Mesothelial cell of epicardium (in vitro differentiated cells): ENCODE measurements at regions not wholly inside any gene's neighbourhood (a gene's known extent, or its start where the extent isn't known, plus 50 kb on each side); places are given as distances from the start of the nearest gene placed in this dataset.

Experiments
- DNase-seq, 2 experiments: peaks; one replicate each; pipeline ENCODE4 v3.0.0; 2021; ENCODE audit warnings: low spot score in 2 of 2; ENCODE audit not compliant: unreplicated experiment in 2 of 2
- H3K27ac Mint-ChIP-seq: 2 replicates; pipeline ENCODE4 v1.8.0; 2021; ENCODE audit warnings: mixed read lengths
- H3K27me3 Mint-ChIP-seq: 2 replicates; pipeline ENCODE4 v1.8.0; 2021; ENCODE audit warnings: low read depth, mixed read lengths
- H3K36me3 Mint-ChIP-seq: 2 replicates; pipeline ENCODE4 v1.8.0; 2021; ENCODE audit warnings: mixed read lengths
- H3K4me1 Mint-ChIP-seq: 2 replicates; pipeline ENCODE4 v1.8.0; 2021; ENCODE audit warnings: mixed read lengths
- H3K4me3 Mint-ChIP-seq: 2 replicates; pipeline ENCODE4 v1.8.0; 2021; ENCODE audit warnings: mild to moderate bottlenecking, moderate library complexity, mixed read lengths
- H3K9me3 Mint-ChIP-seq: 2 replicates; pipeline ENCODE4 v1.8.0; 2021; ENCODE audit warnings: mixed read lengths
- TF ChIP-seq, protein P1 (sequence below): fragments of 200-600 bp; sonication (generic); IDR thresholded peaks from one replicate; pipeline ENCODE4 v1.5.0; 2021; ENCODE audit warnings: antibody characterized with exemption; ENCODE audit not compliant: unreplicated experiment

DNA sequence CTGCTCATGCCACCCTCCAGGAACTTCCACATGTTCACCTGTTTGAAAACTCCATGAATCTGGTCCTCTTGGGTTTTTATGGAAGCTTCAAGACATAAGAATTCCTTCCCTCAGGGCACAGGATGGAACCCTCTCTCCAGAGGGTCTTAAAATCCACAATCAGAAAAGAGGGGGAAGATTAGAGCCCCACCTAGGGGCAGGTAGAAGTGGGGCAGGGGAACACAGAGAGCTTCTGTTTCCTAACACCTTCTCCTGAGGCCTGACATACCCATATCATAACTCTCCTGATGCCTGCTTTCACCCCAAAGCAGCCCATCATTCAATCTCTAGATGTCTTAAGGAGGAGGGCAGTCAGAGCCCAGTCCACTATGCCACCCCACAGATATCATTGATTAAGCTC is 1087.7 kb upstream of the ARRDC3 start:
- H3K27me3 Mint-ChIP-seq, result peaks cover under 1% of the 10 kb centered on the region
- peaks cover 14% of the 10 kb centered on the region for H3K4me1 Mint-ChIP-seq
- H3K36me3 Mint-ChIP-seq, result peaks cover 7% of the 10 kb centered on the region
- H3K27ac Mint-ChIP-seq, result no peak overlapping the region
- DNase-seq, result no peak
- peaks cover 17% of the 10 kb centered on the region for H3K9me3 Mint-ChIP-seq
- no peak overlapping the region for H3K4me3 Mint-ChIP-seq
- TF ChIP-seq, protein P1, sequence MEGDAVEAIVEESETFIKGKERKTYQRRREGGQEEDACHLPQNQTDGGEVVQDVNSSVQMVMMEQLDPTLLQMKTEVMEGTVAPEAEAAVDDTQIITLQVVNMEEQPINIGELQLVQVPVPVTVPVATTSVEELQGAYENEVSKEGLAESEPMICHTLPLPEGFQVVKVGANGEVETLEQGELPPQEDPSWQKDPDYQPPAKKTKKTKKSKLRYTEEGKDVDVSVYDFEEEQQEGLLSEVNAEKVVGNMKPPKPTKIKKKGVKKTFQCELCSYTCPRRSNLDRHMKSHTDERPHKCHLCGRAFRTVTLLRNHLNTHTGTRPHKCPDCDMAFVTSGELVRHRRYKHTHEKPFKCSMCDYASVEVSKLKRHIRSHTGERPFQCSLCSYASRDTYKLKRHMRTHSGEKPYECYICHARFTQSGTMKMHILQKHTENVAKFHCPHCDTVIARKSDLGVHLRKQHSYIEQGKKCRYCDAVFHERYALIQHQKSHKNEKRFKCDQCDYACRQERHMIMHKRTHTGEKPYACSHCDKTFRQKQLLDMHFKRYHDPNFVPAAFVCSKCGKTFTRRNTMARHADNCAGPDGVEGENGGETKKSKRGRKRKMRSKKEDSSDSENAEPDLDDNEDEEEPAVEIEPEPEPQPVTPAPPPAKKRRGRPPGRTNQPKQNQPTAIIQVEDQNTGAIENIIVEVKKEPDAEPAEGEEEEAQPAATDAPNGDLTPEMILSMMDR, result no peak

GRCh38 chr5:92468295-92468694 is 1085.2 kb upstream of the ARRDC3 start:
- no peak for DNase-seq
- Mint-ChIP-seq H3K4me3 (no peak overlapping the region), H3K9me3 (peaks cover 11% of the 10 kb centered on the region), H3K27me3 (peaks cover 2% of the 10 kb centered on the region), H3K27ac (no peak overlapping the region), H3K4me1 (peaks cover 14% of the 10 kb centered on the region), H3K36me3 (peaks cover 3% of the 10 kb centered on the region)
- TF ChIP-seq, protein P1, result no peak

- Mint-ChIP-seq H3K36me3 (no peaks in the 10 kb centered on the region), H3K4me3 (no peak overlapping the region), H3K4me1 (peaks cover 14% of the 10 kb centered on the region), H3K27me3 (peaks cover 2% of the 10 kb centered on the region), H3K9me3 (peaks cover 5% of the 10 kb centered on the region), H3K27ac (no peak overlapping the region)
- no peak for DNase-seq
- TF ChIP-seq, protein P1, result no peak
Observed at GRCh38 chr5:92467695-92468094, 1084.6 kb upstream of the ARRDC3 start.

- no peak for DNase-seq
- Mint-ChIP-seq H3K4me3 (no peak overlapping the region), H3K9me3 (peaks cover 4% of the 10 kb centered on the region), H3K27me3 (no peaks in the 10 kb centered on the region), H3K36me3 (no peaks in the 10 kb centered on the region), H3K4me1 (no peaks in the 10 kb centered on the region), H3K27ac (no peak overlapping the region)
- TF ChIP-seq, protein P1, result no peak
Observed at GRCh38 chr5:92460505-92460904, 1077.4 kb upstream of the ARRDC3 start.

GRCh38 chr5:92459654-92460053 is 1076.5 kb upstream of the ARRDC3 start:
- no peak overlapping the region for H3K27ac Mint-ChIP-seq
- no peaks in the 10 kb centered on the region for H3K4me1 Mint-ChIP-seq
- TF ChIP-seq, protein P1, result no peak
- H3K27me3 Mint-ChIP-seq, result no peaks in the 10 kb centered on the region
- no peak for DNase-seq
- H3K9me3 Mint-ChIP-seq, result peaks cover 4% of the 10 kb centered on the region
- H3K4me3 Mint-ChIP-seq, result no peak overlapping the region
- H3K36me3 Mint-ChIP-seq, result no peaks in the 10 kb centered on the region

DNA sequence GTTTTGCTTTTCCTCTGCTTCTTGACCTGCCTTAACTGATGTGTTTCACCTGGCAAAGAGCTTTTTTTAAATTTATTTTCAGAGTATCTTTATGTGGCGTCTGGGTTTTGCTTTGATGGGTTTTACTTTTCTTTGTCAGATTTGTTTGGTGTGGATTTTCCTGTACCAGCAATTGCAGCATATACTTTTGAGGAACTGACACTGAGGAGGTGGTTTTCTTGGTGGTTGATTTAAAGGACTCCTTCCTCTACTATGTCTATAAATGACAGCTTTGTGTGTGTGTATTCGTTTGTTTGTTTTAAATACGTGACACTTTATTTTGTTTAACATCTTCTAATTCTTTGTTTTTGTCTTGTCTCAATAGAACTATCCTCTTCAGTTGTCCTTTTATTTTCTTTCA is 1071.9 kb upstream of the ARRDC3 start:
- no peak overlapping the region for H3K4me3 Mint-ChIP-seq
- H3K36me3 Mint-ChIP-seq, result no peaks in the 10 kb centered on the region
- no peak overlapping the region for H3K27ac Mint-ChIP-seq
- no peaks in the 10 kb centered on the region for H3K4me1 Mint-ChIP-seq
- TF ChIP-seq, protein P1, result no peak
- peaks cover 4% of the 10 kb centered on the region for H3K9me3 Mint-ChIP-seq
- DNase-seq, result no peak
- no peaks in the 10 kb centered on the region for H3K27me3 Mint-ChIP-seq
